NT2/D1 (cell line): ENCODE measurements at regions not wholly inside any gene's neighbourhood (a gene's known extent, or its start where the extent isn't known, plus 50 kb on each side); places are given as distances from the start of the nearest gene placed in this dataset.

Experiments
- SUZ12 ChIP-seq: IDR thresholded peaks from 2 replicates; pipeline ENCODE4 v1.6.1; 2011; ENCODE audit not compliant: insufficient read length, insufficient read depth; ENCODE audit errors: extremely low read depth
- YY1 ChIP-seq: IDR thresholded peaks from 2 replicates; pipeline ENCODE4 v1.6.1; 2011; ENCODE audit not compliant: insufficient read length, insufficient read depth
- ZNF274 ChIP-seq: IDR thresholded peaks from 2 replicates; pipeline ENCODE4 v1.6.1; 2011; ENCODE audit warnings: mild to moderate bottlenecking, low read depth, low read length

DNA sequence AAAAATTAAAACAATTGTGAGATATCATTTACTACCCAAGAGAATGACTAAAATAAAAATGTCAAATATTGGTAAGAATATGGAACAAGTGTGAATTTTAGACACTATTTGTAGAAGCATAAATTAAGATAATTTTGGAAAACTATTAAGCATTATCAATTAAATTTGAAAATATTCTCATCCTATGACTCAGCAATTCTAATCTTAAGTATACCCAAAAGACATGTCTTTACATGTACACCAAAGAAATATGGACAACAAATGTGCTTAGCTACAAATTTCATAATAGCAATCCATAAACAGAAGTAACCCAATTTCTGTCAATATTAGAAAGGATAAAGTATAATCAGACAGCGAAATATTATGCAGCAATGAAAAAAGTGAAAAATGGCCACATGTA is 1032.2 kb upstream of the SEMA6D start:
- TF ChIP-seq YY1 (no peak), SUZ12 (no peak), ZNF274 (no peak)
